ENCODE measurements at regions not wholly inside any gene's neighbourhood (a gene's known extent, or its start where the extent isn't known, plus 50 kb on each side); places are given as distances from the start of the nearest gene placed in this dataset.
A peak's percentile ranks its signal among the peaks of the same experiment; 100 is the strongest.
"Not testable (repeated sequence)": the region's sequence is repeated elsewhere in the genome, so short reads cannot be mapped to it uniquely, and the experiment has no call there.

DNA sequence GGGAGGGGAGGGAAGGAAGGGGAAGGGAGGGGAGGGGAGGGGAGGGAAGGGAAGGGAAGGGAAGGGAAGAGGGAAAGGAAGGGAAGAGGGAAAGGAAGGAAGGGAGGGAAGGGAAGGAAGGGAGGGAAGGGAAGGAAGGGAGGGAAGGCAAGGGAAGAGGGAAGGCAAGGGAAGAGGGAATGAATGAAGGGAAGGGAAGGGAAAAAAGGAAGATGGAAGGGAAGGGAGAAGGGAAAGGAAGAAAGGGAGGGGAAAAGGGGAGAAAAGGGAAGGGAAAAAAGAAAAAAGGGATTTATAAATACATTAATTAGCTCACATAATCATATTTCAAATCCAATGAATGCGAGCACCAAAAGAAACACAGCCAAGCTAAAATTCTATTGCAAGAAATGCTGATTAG is 202.9 kb upstream of the LRRTM4 start:
- no peak for FAIRE-seq

DNA sequence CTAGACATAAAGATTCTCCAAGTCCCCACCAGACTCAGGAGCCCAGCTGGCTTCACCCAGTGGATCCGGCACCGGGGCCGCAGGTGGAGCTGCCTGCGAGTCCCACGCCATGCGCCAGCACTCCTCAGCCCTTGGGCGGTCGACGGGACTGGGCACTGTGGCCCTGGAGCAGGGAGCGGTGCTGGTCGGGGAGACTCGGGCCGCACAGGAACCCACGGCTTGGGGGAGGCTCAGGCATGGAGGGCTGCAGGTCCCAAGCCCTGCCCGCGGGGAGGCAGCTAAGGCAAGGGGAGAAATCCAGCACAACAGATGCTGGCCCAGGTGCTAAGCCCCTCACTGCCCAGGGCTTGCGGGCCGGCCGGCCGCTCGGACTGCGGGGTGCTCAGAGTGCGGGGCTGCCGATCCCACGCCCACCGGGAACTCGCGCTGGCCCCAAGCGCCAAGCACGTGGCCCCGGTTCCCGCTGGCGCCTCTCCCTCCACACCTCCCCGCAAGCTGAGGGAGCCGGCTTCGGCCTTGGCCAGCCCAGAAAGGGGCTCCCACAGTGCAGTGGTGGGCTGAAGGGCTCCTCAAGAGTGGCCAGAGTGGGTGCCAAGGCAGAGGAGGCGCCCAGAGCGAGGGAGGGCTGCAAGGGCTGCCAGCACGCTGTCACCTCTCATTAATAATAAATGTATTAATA is 212.6 kb upstream of the LRRTM4 start:
- FAIRE-seq: not testable (repeated sequence)

DNA sequence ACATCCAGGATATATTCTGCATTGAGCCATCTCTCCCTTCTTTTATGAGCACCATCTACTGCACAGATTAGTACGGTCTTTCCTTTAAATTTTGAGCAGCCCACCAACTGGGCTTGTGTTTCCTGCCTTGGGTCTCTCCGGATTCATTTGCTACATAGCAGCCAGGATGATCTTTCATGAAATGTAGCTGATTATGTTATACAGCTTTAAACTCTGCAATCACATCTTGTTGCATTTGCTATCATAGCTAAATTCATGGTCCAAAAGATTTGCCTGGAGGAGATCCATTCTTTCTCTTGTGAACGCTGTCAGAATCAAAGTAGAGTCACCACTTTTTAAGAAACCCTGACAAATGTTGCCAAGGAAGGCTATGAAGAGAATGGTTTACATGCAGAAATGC is 215.1 kb upstream of the LRRTM4 start:
- no peak for FAIRE-seq

GRCh38 chr2:77746780-77747179 is 224.6 kb upstream of the LRRTM4 start:
- FAIRE-seq: no peak

DNA sequence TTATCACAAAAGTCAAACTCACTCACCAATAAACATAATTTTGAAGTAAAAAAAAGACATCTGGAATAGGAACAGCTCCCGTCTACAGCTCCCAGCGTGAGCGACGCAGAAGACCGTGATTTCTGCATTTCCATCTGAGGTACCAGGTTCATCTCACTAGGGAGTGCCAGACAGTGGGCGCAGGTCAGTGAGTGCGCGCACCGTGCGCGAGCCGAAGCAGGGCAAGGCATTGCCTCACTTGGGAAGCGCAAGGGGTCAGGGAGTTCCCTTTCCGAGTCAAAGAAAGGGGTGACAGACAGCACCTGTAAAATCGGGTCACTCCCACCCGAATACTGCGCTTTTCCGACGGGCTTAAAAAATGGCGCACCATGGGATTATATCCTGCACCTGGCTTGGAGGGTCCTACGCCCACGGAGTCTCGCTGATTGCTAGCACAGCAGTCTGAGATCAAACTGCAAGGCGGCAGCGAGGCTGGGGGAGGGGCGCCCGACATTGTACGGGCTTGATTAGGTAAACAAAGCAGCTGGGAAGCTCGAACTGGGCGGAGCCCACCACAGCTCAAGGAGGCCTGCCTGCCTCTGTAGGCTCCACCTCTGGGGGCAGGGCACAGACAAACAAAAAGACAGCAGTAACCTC is 231.7 kb upstream of the LRRTM4 start:
- not testable (repeated sequence) for FAIRE-seq

GRCh38 chr2:77767388-77768076 is 245.4 kb upstream of the LRRTM4 start:
- FAIRE-seq: no peak

GRCh38 chr2:77768508-77768907 is 246.3 kb upstream of the LRRTM4 start:
- no peak for FAIRE-seq

DNA sequence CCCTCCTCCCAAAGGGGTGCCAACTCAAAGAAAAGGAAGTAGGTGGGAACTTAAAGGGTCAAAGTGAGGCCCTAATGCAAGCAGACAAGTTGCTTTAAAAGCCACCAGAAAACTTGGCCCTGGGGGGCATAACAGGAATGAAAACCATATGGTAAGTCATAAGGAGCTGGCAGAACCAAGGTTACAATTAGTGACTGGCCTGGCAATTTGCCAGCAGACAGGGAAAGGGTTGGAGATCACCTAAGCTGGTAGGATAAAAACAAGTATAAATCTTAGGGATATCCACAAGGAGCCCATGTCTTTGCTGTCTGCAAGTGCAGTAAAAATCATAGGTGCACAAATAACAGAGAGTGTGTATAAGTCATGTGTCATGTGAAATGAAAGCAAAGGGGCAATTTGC is 256.7 kb upstream of the LRRTM4 start:
- no peak for FAIRE-seq

GRCh38 chr2:77793500-77793899 is 271.3 kb upstream of the LRRTM4 start:
- peak; percentile 14 for FAIRE-seq

DNA sequence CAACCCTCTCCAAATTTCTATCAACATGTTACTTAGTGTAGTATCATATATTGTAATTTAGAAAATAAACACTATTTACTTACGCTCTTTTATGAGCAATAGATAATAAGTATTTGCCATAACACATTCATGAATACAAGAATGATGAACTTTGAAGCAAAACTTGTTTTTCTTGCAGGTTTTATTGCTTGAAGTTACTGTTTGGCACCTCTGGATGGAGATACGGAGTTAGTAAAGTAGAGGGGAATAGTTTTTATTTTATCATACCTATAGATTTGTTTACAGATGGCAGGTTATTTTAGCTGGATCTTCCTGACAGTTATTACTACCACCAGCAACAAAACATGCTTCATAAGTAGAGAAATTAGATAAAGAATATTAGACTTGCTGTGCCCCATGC is 274.2 kb upstream of the LRRTM4 start:
- no peak for FAIRE-seq

DNA sequence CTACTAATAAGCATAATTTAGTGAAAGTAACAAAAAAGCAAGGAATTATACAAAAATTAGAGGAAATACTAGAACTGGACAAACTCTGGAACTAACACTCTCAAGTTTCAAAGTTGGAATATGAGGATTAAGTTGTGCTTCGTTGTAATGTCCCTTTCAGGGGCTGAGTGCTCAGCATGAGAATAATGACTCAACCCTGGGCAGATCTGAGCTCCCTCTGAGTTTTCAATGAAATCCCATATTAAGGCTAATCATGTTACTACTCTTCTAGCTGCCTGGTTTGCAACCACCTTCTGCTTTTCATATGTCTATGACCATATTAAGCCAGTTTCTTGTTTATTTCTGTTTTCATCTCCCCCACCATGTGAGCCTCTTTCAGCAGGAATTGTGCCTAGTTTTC is 274.9 kb upstream of the LRRTM4 start:
- no peak for FAIRE-seq

- FAIRE-seq: no peak
Observed at GRCh38 chr2:77800410-77800809, 278.2 kb upstream of the LRRTM4 start.

DNA sequence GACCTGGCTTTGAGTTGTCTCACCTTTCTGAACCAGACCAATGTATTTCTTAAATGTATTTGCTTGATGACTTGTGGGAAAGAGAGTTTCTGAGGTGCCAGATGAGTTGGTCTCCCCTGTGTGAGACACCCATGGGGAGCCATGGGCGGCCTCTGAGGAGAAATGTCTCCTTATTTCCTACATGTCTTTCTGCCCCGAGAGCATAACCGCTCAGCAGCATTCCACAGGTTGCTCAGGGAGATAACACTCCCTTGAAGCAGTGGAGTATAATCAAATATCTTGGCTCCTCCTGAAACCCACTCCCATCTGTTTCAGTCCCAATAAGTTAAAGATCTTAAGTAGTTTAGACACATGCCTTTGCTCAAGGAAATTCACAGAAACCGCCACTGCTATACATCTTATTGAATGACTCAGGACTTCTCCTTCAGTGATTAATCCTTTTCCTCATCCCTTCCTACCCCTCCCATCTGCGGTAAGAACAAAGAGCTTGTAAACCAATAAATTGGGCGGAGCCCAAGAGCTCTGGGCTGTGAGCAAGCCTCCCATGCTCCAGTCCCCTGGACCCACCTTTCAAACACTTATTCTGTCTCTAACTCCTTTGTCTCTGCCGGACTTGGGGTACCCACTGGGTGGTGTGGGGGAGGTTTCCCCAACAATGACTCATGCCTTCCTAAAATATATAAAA is 285.5 kb upstream of the LRRTM4 start:
- no peak for FAIRE-seq

DNA sequence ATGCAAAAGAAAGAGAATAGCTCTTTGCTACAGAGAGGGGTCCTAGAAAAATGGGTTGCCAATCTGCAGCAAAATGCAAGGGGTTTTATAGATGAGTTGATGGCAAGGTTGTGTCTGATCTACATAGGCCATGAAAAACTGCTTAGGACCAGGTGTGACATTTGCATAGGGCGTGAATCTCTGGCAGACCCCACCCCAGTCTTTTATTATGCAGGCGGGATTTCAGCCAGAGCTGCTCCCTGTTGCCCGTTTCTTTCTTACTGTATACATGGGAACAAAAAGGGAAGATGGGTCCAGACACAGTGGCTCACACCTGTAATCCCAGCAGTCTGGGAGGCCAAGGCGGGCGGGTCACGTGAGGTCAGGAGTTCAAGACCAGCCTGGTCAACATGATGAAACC is 286.4 kb upstream of the LRRTM4 start:
- FAIRE-seq: no peak

DNA sequence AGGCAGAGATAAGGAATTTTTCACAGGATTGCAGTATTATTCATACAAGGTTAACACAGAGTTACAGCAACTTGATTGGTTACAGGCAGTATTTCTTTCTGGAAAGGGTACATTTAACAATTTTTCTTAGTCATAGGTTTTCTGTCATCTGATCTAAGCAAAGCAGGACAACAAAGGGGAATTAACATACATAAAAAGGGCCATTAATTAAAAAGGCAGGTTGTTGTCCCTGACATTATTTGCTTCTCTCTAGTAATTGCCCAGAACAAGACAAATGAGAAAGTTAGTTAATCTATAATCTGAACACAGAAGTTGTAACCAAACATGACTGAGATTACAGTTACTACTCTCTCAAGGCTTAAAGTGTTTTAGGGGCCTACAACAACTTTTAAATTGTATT is 291.4 kb upstream of the LRRTM4 start:
- no peak for FAIRE-seq

- no peak for FAIRE-seq
Observed at GRCh38 chr2:77816618-77817017, 294.4 kb upstream of the LRRTM4 start.

DNA sequence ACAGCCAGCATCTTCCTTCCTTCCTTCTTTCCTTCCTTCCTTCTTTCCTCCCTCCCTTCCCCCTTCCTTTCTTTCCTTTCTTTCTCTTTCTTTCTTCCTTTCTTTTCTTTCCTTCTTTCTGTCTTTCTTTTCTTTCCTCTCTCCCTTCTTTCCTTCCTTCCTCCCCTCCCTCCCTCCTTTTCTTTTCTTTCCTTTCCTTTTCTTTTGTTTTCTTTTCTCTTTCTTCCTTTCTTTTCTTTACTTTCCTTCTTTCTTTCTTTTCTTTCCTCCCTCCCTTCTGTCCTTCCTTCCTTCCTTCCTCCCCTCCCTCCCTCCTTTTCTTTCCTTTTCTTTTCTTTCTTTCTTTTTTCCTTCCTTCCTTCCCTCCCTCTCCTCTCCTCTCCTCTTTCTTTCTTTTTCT is 296.0 kb upstream of the LRRTM4 start:
- FAIRE-seq: no peak

DNA sequence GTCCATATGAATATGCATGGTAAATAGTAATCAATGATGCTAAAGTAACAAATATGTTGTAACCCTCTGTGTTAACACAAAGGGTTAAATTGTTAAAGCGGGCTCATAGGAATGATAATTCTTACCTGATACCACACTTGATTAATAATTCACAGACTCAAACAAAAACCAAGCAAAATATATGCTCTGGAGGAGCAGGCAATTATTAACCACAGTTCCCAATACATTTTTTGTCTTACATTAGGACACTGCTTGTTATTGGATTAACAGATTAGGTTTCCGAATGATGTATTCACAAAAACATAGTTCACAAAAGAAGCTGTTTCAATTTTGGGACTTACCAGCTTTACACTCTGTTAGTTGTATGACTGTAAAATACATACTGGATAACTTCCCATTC is 300.9 kb upstream of the LRRTM4 start:
- FAIRE-seq: no peak

DNA sequence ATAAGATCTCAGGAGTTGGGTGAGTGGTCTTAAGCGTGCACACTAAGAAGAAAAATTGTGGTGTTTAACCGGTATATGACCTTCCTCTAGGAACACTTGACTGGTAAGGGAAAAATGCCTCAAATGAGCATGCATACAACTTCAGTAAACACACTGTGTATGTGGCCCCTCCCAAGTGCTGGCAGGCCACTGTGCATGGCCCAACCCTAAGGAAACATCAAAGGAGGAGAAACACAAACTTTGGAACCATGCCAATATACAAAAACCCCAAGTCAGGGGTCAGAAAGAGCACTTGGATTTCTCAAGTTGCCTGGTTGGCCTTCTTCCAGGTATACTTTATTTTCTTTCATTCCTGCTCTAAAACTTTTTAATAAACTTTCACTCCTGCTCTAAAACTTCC is 308.9 kb upstream of the LRRTM4 start:
- FAIRE-seq: no peak

DNA sequence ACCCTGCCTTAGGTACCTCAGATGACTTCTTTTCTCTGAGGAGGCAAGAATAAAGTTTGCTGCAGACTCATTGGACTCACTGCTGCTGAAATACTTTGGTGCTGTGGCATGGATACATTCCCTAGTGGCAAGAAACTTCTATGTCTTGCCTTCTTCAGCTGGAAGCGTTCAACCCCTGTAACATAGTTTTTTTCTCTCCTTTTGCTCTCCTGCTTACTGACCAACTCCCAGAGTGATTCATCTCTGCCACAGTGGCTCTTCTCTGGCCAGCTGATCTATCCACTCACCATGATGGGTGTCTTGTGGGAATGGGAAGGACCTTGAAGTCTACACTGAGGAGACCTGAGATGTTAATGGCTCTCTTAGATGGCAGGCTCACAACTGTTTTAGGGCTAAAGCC is 309.3 kb upstream of the LRRTM4 start:
- no peak for FAIRE-seq

- no peak for FAIRE-seq
Observed at GRCh38 chr2:77831898-77832297, 309.7 kb upstream of the LRRTM4 start.

GRCh38 chr2:77834360-77835002 is 312.3 kb upstream of the LRRTM4 start:
- no peak for FAIRE-seq

DNA sequence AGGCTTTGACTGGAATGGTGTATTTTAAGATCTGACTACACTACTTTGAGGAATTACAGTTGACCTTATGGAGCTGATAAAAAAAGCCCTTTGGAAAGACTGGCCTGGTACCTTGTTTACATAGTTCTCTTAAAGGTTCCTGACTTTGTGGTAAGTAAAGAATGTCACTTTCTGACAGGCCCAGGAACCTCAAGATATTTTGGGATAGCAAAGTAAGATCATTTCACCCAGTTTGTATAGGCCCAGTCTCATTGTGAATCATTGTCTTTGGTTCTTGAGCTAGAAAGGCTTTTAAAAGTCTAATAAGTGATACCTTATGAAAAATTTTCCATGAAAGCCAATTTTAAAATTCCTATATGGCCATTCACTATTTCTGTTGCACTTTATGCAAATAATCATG is 316.3 kb upstream of the LRRTM4 start:
- FAIRE-seq: no peak

Measured in colon (tissue), 2 donors.